ENCODE measurements at regions not wholly inside any gene's neighbourhood (a gene's known extent, or its start where the extent isn't known, plus 50 kb on each side); places are given as distances from the start of the nearest gene placed in this dataset.

DNA sequence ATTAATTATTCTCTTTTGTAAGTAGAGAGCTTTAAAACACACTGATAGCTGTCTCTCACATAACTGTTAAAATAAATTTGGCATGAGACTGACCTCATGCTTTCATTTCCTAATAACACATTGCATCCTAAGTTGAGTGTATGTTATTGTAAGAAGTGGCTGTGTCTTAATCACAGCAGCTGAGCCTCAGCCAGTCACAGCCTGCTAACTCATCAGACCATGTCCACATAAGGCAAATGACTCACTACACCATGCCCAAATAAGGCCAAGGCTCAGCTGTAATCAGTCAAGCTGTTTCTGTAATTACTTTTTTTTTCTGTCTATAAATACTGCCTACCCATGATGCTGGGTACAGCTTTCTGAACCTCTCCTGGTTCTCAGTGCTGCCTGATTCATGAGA, 860.9 kb downstream of the XPNPEP1 start:
- no peak overlapping the region for H3K27ac ChIP-seq (ENCODE audit: extremely low read depth, low read depth, low read length)

DNA sequence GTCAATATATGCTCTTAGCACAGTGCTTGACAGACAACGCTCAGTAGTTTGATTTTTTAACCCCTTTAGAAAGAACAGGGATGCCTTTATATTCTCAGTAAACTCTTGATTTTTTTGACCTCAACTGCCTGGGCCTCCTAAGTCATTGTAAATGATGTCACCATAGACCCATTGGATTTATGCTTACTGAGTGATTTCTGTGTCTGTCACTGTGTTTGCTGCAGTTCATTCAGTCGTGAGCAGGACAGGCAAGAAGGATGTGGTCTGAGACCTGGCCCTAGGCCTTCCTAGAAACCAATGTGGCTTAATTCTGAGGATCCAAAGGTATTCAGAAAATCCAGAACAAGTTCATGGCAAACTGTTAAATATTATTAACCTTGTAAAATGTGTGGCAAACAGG, 868.1 kb downstream of the XPNPEP1 start:
- H3K4me1 ChIP-seq (ENCODE audit: control insufficient read depth, insufficient read depth, low read length), result no peaks in the 10 kb centered on the region
- H3K27ac ChIP-seq (ENCODE audit: extremely low read depth, low read depth, low read length), result no peak overlapping the region
- H3K36me3 ChIP-seq (ENCODE audit: control insufficient read depth in 2 of 2, insufficient read depth in 1 of 2, low read length in 2 of 2), result no peaks in the 10 kb centered on the region
- H3K9me3 ChIP-seq (ENCODE audit: control insufficient read depth, insufficient read depth, low read depth, low read length), result no peaks in the 10 kb centered on the region
- H3K4me3 ChIP-seq (ENCODE audit: low read depth, low read length), result no peak overlapping the region
- ChIA-PET CTCF (no interaction called here), POLR2A (no interaction called here)
- TF ChIP-seq, protein P1, sequence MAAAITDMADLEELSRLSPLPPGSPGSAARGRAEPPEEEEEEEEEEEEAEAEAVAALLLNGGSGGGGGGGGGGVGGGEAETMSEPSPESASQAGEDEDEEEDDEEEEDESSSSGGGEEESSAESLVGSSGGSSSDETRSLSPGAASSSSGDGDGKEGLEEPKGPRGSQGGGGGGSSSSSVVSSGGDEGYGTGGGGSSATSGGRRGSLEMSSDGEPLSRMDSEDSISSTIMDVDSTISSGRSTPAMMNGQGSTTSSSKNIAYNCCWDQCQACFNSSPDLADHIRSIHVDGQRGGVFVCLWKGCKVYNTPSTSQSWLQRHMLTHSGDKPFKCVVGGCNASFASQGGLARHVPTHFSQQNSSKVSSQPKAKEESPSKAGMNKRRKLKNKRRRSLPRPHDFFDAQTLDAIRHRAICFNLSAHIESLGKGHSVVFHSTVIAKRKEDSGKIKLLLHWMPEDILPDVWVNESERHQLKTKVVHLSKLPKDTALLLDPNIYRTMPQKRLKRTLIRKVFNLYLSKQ (tag by site-specific recombination; IDR thresholded peaks at IDR 0.05; ENCODE audit: borderline replicate concordance), result no peak
- TF ChIP-seq KLF7 (tag by site-specific recombination; IDR thresholded peaks at IDR 0.05; ENCODE audit: borderline replicate concordance) (no peak), ZFHX2 (tag by site-specific recombination; conservative IDR thresholded peaks at IDR 0.05) (no peak), ZNF416 (tag by site-specific recombination; IDR thresholded peaks at IDR 0.05) (no peak), ZXDB (tag by site-specific recombination; IDR thresholded peaks at IDR 0.05) (no peak), WT1 (tag by site-specific recombination; IDR thresholded peaks at IDR 0.05) (no peak), ZNF585B (tag by site-specific recombination; IDR thresholded peaks at IDR 0.05) (no peak), ZNF48 (tag by site-specific recombination; IDR thresholded peaks at IDR 0.05) (no peak), ZNF248 (tag by site-specific recombination; IDR thresholded peaks at IDR 0.05) (no peak), ZNF544 (tag by site-specific recombination; IDR thresholded peaks at IDR 0.05) (no peak), ZSCAN30 (tag by site-specific recombination; IDR thresholded peaks at IDR 0.05) (no peak)
- TF ChIP-seq, protein P2, sequence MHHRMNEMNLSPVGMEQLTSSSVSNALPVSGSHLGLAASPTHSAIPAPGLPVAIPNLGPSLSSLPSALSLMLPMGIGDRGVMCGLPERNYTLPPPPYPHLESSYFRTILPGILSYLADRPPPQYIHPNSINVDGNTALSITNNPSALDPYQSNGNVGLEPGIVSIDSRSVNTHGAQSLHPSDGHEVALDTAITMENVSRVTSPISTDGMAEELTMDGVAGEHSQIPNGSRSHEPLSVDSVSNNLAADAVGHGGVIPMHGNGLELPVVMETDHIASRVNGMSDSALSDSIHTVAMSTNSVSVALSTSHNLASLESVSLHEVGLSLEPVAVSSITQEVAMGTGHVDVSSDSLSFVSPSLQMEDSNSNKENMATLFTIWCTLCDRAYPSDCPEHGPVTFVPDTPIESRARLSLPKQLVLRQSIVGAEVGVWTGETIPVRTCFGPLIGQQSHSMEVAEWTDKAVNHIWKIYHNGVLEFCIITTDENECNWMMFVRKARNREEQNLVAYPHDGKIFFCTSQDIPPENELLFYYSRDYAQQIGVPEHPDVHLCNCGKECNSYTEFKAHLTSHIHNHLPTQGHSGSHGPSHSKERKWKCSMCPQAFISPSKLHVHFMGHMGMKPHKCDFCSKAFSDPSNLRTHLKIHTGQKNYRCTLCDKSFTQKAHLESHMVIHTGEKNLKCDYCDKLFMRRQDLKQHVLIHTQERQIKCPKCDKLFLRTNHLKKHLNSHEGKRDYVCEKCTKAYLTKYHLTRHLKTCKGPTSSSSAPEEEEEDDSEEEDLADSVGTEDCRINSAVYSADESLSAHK (tag by site-specific recombination; IDR thresholded peaks at IDR 0.05), result no peak
- TF ChIP-seq, protein P3, sequence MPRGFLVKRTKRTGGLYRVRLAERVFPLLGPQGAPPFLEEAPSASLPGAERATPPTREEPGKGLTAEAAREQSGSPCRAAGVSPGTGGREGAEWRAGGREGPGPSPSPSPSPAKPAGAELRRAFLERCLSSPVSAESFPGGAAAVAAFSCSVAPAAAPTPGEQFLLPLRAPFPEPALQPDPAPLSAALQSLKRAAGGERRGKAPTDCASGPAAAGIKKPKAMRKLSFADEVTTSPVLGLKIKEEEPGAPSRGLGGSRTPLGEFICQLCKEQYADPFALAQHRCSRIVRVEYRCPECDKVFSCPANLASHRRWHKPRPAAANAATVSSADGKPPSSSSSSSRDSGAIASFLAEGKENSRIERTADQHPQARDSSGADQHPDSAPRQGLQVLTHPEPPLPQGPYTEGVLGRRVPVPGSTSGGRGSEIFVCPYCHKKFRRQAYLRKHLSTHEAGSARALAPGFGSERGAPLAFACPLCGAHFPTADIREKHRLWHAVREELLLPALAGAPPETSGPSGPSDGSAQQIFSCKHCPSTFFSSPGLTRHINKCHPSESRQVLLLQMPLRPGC (tag by site-specific recombination; IDR thresholded peaks at IDR 0.05), result no peak

More for the DNA sequence above, 860.9 kb downstream of the XPNPEP1 start:
- Histone ChIP-seq H3K4me1 (ENCODE audit: control insufficient read depth, insufficient read depth, low read length) (no peaks in the 10 kb centered on the region), H3K4me3 (ENCODE audit: low read depth, low read length) (no peak overlapping the region), H3K9me3 (ENCODE audit: control insufficient read depth, insufficient read depth, low read depth, low read length) (no peaks in the 10 kb centered on the region), H3K36me3 (ENCODE audit: control insufficient read depth in 2 of 2, insufficient read depth in 1 of 2, low read length in 2 of 2) (no peaks in the 10 kb centered on the region)
- ChIA-PET CTCF (no interaction called here), POLR2A (no interaction called here)
- TF ChIP-seq GLIS2 (tag by site-specific recombination; IDR thresholded peaks at IDR 0.05), result no peak
- no peak for TF ChIP-seq ZNF548 (tag by site-specific recombination; IDR thresholded peaks at IDR 0.05)
- TF ChIP-seq ZNF654 (tag by site-specific recombination; IDR thresholded peaks at IDR 0.05; ENCODE audit: low read depth), result no peak
- TF ChIP-seq, protein P4, sequence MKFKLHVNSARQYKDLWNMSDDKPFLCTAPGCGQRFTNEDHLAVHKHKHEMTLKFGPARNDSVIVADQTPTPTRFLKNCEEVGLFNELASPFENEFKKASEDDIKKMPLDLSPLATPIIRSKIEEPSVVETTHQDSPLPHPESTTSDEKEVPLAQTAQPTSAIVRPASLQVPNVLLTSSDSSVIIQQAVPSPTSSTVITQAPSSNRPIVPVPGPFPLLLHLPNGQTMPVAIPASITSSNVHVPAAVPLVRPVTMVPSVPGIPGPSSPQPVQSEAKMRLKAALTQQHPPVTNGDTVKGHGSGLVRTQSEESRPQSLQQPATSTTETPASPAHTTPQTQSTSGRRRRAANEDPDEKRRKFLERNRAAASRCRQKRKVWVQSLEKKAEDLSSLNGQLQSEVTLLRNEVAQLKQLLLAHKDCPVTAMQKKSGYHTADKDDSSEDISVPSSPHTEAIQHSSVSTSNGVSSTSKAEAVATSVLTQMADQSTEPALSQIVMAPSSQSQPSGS (tag by site-specific recombination; IDR thresholded peaks at IDR 0.05; ENCODE audit: low read depth), result no peak
- TF ChIP-seq ZNF76 (tag by site-specific recombination; IDR thresholded peaks at IDR 0.05; ENCODE audit: borderline replicate concordance, low read depth), result no peak
- TF ChIP-seq KLF10 (tag by site-specific recombination; IDR thresholded peaks at IDR 0.05), result no peak
- no peak for TF ChIP-seq ZFP41 (tag by site-specific recombination; IDR thresholded peaks at IDR 0.05; ENCODE audit: borderline replicate concordance)
- TF ChIP-seq HOXA7 (CRISPR knock-in tag; IDR thresholded peaks at IDR 0.05; ENCODE audit: borderline replicate concordance), result no peak
- TF ChIP-seq, protein P5, sequence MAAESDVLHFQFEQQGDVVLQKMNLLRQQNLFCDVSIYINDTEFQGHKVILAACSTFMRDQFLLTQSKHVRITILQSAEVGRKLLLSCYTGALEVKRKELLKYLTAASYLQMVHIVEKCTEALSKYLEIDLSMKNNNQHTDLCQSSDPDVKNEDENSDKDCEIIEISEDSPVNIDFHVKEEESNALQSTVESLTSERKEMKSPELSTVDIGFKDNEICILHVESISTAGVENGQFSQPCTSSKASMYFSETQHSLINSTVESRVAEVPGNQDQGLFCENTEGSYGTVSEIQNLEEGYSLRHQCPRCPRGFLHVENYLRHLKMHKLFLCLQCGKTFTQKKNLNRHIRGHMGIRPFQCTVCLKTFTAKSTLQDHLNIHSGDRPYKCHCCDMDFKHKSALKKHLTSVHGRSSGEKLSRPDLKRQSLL (tag by site-specific recombination; IDR thresholded peaks at IDR 0.05), result no peak
- no peak for TF ChIP-seq ZNF776 (tag by site-specific recombination; IDR thresholded peaks at IDR 0.05; ENCODE audit: borderline replicate concordance)
- no peak for TF ChIP-seq ZBTB21 (tag by site-specific recombination; IDR thresholded peaks at IDR 0.05)
